T-helper 1 cell (primary cell): ENCODE measurements at regions not wholly inside any gene's neighbourhood (a gene's known extent, or its start where the extent isn't known, plus 50 kb on each side); places are given as distances from the start of the nearest gene placed in this dataset.

Source experiments
- DNase-seq, 5 donors: peaks; one replicate each; pipeline ENCODE4 v3.0.0-alpha.2; 2012 to 2020

GRCh38 chr5:34570143-34570542 lies 86.0 kb upstream of the RAI14 start:
- no peak for DNase-seq

GRCh38 chr5:34570721-34571676 lies 85.1 kb upstream of the RAI14 start:
- DNase-seq, result no peak

GRCh38 chr5:34571677-34572041 lies 84.5 kb upstream of the RAI14 start:
- DNase-seq, result no peak

GRCh38 chr5:34574936-34575467 lies 81.1 kb upstream of the RAI14 start:
- no peak for DNase-seq

- DNase-seq, result no peak
Observed at GRCh38 chr5:34576891-34577666, 79.0 kb upstream of the RAI14 start.

GRCh38 chr5:34578962-34579361 lies 77.2 kb upstream of the RAI14 start:
- DNase-seq, result no peak

- no peak for DNase-seq
Observed at GRCh38 chr5:34580983-34581382, 75.1 kb upstream of the RAI14 start.

- DNase-seq, result no peak
Observed at GRCh38 chr5:34582371-34582770, 73.8 kb upstream of the RAI14 start.

- DNase-seq, result no peak
Observed at GRCh38 chr5:34583167-34583566, 73.0 kb upstream of the RAI14 start.

- DNase-seq, result no peak
Observed at GRCh38 chr5:34584165-34584564, 72.0 kb upstream of the RAI14 start.

- no peak for DNase-seq
Observed at GRCh38 chr5:34585601-34586104, 70.5 kb upstream of the RAI14 start.

GRCh38 chr5:34586117-34586885 lies 69.8 kb upstream of the RAI14 start:
- DNase-seq, result no peak

- DNase-seq, result no peak
Observed at GRCh38 chr5:34587355-34588241, 68.5 kb upstream of the RAI14 start.

GRCh38 chr5:34589832-34590231 lies 66.3 kb upstream of the RAI14 start:
- no peak for DNase-seq

GRCh38 chr5:34591723-34592122 lies 64.4 kb upstream of the RAI14 start:
- no peak for DNase-seq

- no peak for DNase-seq
Observed at GRCh38 chr5:34597034-34598027, 58.8 kb upstream of the RAI14 start.

GRCh38 chr5:34598177-34598794 lies 57.8 kb upstream of the RAI14 start:
- no peak for DNase-seq

GRCh38 chr5:34599471-34600117 lies 56.5 kb upstream of the RAI14 start:
- DNase-seq, result no peak

- DNase-seq, result no peak
Observed at GRCh38 chr5:34600118-34600493, 56.0 kb upstream of the RAI14 start.
